Transverse colon (tissue), 4 donors: ENCODE measurements at regions not wholly inside any gene's neighbourhood (a gene's known extent, or its start where the extent isn't known, plus 50 kb on each side); places are given as distances from the start of the nearest gene placed in this dataset.

Experiments used
- CTCF ChIP-seq, 5 experiments: fragments of 200-600 bp in 3 of 5; fragments of 450-650 bp in 2 of 5; sonication (generic) in 3 of 5; IDR thresholded peaks; 1 replicate in 2 of 5; 2 replicates in 3 of 5; pipeline ENCODE4 v1.5.1; 2016 to 2017; ENCODE audit warnings: antibody characterized with exemption in 5 of 5, inconsistent platforms in 3 of 5, mild to moderate bottlenecking in 2 of 5, moderate library complexity in 1 of 5
- EP300 ChIP-seq: sonication (generic); formaldehyde crosslinking; IDR thresholded peaks from one replicate; pipeline ENCODE4 v1.6.1; 2017; ENCODE audit warnings: antibody characterized with exemption, low read depth
- POLR2A ChIP-seq: fragments of 450-650 bp; IDR thresholded peaks from one replicate; pipeline ENCODE4 v1.6.1; 2016; ENCODE audit warnings: antibody characterized with exemption, mild to moderate bottlenecking, moderate library complexity
- POLR2AphosphoS5 ChIP-seq, 3 donors: sonication (generic); formaldehyde crosslinking; IDR thresholded peaks; one replicate each; pipeline ENCODE4 v1.6.1; 2016; ENCODE audit warnings: antibody characterized with exemption in 3 of 3

- TF ChIP-seq EP300 (no peak), CTCF (IDR thresholded peaks at IDR 0.05) (no peak), POLR2A (no peak), POLR2AphosphoS5 (IDR thresholded peaks at IDR 0.05) (no peak)
Measured at GRCh38 chr4:189228726-189229125, 711.9 kb upstream of the FRG1 start.
